ENCODE measurements at regions not wholly inside any gene's neighbourhood (a gene's known extent, or its start where the extent isn't known, plus 50 kb on each side); places are given as distances from the start of the nearest gene placed in this dataset.

DNA sequence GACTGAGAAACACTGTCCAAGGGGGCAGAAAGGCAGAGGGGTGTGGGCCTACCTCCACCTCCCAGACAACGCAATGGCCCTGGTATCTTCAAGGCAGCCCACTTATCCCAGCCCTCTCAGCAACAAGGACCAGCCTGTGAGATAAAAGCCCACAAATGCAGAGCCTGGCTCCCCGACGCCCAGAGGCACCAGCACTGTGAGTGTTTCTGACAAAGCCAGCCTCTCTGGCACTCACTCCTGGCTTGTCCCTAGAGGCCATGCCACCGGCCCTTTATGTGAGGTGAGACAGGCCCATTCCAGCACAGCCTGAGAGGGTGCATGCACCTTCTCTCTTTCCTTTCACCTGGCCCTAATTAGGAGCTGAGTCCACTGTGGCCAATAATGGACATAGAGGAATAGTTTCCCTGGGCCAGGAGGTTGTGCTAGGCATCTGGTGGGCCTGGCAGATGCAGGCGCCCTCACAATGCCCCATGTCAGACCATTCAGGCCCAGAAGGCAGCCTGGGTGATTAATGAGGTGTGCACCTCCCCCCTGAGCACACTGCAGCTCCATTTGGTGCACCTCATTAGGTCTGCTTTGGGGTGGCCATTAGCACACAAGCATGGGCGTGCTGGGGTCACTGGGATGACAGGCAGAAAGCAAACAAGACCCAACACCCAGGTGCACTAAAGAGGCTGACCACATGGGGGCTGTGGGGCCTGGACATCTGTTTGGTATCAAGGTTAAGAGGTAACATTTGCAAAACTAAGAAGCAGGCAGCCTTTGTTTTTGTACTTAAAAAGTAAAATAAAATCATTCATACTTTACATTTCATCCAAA lies 176.0 kb downstream of the MED10 start:
- DNase-seq (ENCODE audit: extremely low read depth, insufficient read length): no peak
- H3K36me3 ChIP-seq (ENCODE audit: control insufficient read depth, insufficient read depth, low read length): no peaks in the 10 kb centered on the region
- H3K27me3 ChIP-seq (replicated peaks; ENCODE audit: control insufficient read depth, insufficient read depth, low read length): no peaks in the 10 kb centered on the region
- TF ChIP-seq, protein P1, sequence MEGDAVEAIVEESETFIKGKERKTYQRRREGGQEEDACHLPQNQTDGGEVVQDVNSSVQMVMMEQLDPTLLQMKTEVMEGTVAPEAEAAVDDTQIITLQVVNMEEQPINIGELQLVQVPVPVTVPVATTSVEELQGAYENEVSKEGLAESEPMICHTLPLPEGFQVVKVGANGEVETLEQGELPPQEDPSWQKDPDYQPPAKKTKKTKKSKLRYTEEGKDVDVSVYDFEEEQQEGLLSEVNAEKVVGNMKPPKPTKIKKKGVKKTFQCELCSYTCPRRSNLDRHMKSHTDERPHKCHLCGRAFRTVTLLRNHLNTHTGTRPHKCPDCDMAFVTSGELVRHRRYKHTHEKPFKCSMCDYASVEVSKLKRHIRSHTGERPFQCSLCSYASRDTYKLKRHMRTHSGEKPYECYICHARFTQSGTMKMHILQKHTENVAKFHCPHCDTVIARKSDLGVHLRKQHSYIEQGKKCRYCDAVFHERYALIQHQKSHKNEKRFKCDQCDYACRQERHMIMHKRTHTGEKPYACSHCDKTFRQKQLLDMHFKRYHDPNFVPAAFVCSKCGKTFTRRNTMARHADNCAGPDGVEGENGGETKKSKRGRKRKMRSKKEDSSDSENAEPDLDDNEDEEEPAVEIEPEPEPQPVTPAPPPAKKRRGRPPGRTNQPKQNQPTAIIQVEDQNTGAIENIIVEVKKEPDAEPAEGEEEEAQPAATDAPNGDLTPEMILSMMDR (IDR thresholded peaks at IDR 0.05; ENCODE audit: insufficient read depth, low read length, poor library complexity, severe bottlenecking): peak; percentile 19
- H3K4me3 ChIP-seq (replicated peaks; ENCODE audit: low read depth, low read length): no peak overlapping the region

GRCh38 chr5:6201631-6202030 lies 176.7 kb downstream of the MED10 start:
- TF ChIP-seq, protein P1 (IDR thresholded peaks at IDR 0.05; ENCODE audit: insufficient read depth, low read length, poor library complexity, severe bottlenecking): no peak
- no peak for DNase-seq (ENCODE audit: extremely low read depth, insufficient read length)
- no peaks in the 10 kb centered on the region for H3K36me3 ChIP-seq (ENCODE audit: control insufficient read depth, insufficient read depth, low read length)
- H3K27me3 ChIP-seq (replicated peaks; ENCODE audit: control insufficient read depth, insufficient read depth, low read length): no peaks in the 10 kb centered on the region
- no peak overlapping the region for H3K4me3 ChIP-seq (replicated peaks; ENCODE audit: low read depth, low read length)

GRCh38 chr5:6198531-6198930 lies 179.8 kb downstream of the MED10 start:
- H3K27me3 ChIP-seq (replicated peaks; ENCODE audit: control insufficient read depth, insufficient read depth, low read length): no peaks in the 10 kb centered on the region
- H3K36me3 ChIP-seq (ENCODE audit: control insufficient read depth, insufficient read depth, low read length): no peaks in the 10 kb centered on the region
- H3K4me3 ChIP-seq (replicated peaks; ENCODE audit: low read depth, low read length): no peak overlapping the region
- TF ChIP-seq, protein P1 (IDR thresholded peaks at IDR 0.05; ENCODE audit: insufficient read depth, low read length, poor library complexity, severe bottlenecking): no peak
- DNase-seq (ENCODE audit: extremely low read depth, insufficient read length): no peak

DNA sequence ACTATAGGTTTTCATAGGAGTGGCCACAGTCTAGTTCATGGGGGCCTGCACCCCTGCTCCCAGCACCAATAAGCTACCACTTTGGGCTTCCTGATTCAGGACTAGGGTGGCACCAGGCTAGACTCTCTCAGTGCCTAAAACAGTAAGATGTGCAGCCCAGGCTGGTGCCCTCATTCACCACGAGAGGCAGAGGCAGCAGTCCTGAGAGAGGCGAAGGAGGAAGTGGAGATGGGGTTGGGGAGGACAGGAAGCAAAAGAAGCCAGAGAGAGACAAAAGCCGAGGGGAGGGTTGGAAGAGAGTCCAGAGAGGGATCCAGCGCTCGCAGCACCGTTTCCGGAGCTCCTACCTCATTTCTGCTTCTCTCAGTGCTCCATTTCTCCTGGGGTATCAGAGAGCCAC lies 180.9 kb downstream of the MED10 start:
- no peak overlapping the region for H3K4me3 ChIP-seq (replicated peaks; ENCODE audit: low read depth, low read length)
- no peaks in the 10 kb centered on the region for H3K27me3 ChIP-seq (replicated peaks; ENCODE audit: control insufficient read depth, insufficient read depth, low read length)
- DNase-seq (ENCODE audit: extremely low read depth, insufficient read length): no peak
- TF ChIP-seq, protein P1 (IDR thresholded peaks at IDR 0.05; ENCODE audit: insufficient read depth, low read length, poor library complexity, severe bottlenecking): peak; percentile 2
- H3K36me3 ChIP-seq (ENCODE audit: control insufficient read depth, insufficient read depth, low read length): no peaks in the 10 kb centered on the region

DNA sequence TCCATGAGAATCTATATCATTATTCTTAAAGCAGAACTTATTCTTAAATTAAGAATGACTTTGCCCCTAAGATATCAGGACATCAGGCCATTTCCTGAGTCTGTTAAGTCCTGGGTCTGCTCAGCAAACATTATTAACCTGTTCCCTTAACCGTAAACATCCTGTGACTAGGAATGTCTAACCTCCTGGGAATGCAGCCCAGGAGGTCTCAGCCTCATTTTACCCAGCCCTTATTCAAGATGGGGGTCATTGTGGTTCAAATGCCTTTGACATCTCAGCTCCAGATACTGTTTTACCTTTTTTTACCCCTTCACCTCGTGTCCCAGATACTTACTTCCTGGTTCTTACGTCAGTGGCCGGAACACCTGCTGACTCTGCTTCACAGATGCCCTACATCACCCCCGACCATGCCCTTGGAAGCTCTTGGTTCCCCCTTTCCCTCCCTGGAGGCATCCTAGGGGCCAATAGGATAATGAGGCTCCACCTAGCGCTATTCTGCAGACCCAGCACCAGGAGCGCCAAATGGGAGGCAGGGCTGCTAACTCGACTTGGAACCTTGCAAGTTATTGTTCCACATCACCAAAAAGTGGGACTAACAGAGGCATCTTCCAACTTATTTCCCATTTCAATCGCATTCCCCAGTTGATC lies 182.5 kb downstream of the MED10 start:
- no peaks in the 10 kb centered on the region for H3K36me3 ChIP-seq (ENCODE audit: control insufficient read depth, insufficient read depth, low read length)
- H3K27me3 ChIP-seq (replicated peaks; ENCODE audit: control insufficient read depth, insufficient read depth, low read length): no peaks in the 10 kb centered on the region
- DNase-seq (ENCODE audit: extremely low read depth, insufficient read length): no peak
- H3K4me3 ChIP-seq (replicated peaks; ENCODE audit: low read depth, low read length): no peak overlapping the region
- TF ChIP-seq, protein P1 (IDR thresholded peaks at IDR 0.05; ENCODE audit: insufficient read depth, low read length, poor library complexity, severe bottlenecking): no peak
